MM.1S (cell line): ENCODE measurements at regions not wholly inside any gene's neighbourhood (a gene's known extent, or its start where the extent isn't known, plus 50 kb on each side); places are given as distances from the start of the nearest gene placed in this dataset.
"Not testable (repeated sequence)": the region's sequence is repeated elsewhere in the genome, so short reads cannot be mapped to it uniquely, and the experiment has no call there.

Source experiments
- EZH2phosphoT487 ChIP-seq: fragments of 300-600 bp; sonication (generic); IDR thresholded peaks from 2 replicates; pipeline ENCODE4 v1.6.1; 2018; ENCODE audit warnings: antibody characterized with exemption, low read length
- TF ChIP-seq, protein P1 (sequence below): fragments of 300-600 bp; sonication (generic); IDR thresholded peaks from 2 replicates; pipeline ENCODE4 v1.5.1; 2016; ENCODE audit warnings: antibody characterized with exemption, low read length, mixed read lengths

DNA sequence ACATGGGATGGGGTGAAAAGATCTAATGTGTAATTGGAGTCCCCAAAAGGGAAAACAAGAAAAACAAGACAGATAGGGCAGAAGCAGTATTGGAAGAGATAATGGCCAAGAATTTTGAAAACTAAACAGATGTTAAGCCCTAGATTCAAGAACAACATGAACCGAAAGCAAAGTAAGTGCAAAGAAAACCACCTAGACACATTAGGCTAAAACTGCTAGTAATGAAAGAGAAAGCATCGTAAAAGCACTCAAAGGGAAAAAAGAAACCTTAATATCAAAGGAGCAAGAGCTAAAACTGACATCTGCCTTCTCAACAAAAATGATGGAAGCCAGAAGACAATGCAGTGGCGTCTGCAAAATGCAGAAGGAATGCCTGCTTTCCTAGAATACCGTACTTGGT lies 92.1 kb upstream of the ADORA2B start:
- TF ChIP-seq, protein P1, sequence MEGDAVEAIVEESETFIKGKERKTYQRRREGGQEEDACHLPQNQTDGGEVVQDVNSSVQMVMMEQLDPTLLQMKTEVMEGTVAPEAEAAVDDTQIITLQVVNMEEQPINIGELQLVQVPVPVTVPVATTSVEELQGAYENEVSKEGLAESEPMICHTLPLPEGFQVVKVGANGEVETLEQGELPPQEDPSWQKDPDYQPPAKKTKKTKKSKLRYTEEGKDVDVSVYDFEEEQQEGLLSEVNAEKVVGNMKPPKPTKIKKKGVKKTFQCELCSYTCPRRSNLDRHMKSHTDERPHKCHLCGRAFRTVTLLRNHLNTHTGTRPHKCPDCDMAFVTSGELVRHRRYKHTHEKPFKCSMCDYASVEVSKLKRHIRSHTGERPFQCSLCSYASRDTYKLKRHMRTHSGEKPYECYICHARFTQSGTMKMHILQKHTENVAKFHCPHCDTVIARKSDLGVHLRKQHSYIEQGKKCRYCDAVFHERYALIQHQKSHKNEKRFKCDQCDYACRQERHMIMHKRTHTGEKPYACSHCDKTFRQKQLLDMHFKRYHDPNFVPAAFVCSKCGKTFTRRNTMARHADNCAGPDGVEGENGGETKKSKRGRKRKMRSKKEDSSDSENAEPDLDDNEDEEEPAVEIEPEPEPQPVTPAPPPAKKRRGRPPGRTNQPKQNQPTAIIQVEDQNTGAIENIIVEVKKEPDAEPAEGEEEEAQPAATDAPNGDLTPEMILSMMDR: not testable (repeated sequence)
- not testable (repeated sequence) for TF ChIP-seq EZH2phosphoT487
